Embryonic facial prominence (tissue), 1 donor: ENCODE measurements at regions not wholly inside any gene's neighbourhood (a gene's known extent, or its start where the extent isn't known, plus 50 kb on each side); places are given as distances from the start of the nearest gene placed in this dataset.

Experiments used
- DNase-seq: peaks from one replicate; pipeline ENCODE4 v3.0.0-alpha.2; 2016; ENCODE audit errors: extremely low spot score

DNA sequence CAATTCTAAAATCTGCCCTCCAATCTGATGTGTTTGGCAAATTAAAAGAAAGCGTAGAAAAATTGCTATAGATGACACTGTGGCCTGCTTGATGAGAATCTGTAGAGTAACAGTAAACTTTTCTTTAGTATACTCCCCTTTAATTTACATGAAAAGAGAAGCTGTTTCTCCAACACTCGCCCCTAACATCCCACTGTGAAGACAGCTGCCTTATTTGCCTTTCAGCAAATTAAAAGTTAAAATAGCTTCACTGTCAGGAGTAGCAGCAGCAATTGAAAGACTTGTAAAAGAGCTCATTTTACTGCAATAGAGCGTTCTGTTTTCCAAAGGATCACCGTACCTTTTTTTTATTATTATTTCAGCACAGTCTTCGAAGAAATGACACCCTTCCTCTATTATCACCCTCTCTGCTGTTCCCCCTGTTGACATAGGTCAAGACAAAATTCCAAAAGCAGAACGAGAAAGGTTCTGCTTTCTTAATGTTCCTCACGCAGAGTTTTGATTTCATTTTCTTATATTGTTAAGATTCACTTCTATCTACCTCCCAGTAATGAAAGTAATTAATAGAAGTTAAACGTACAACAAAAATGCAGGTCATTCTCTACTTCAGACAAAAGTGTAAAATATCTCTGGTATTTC, 153.5 kb upstream of the USP15 start:
- DNase-seq, result no peak

- no peak for DNase-seq
Measured at GRCh38 chr12:62113366-62114011, 146.7 kb upstream of the USP15 start.

DNA sequence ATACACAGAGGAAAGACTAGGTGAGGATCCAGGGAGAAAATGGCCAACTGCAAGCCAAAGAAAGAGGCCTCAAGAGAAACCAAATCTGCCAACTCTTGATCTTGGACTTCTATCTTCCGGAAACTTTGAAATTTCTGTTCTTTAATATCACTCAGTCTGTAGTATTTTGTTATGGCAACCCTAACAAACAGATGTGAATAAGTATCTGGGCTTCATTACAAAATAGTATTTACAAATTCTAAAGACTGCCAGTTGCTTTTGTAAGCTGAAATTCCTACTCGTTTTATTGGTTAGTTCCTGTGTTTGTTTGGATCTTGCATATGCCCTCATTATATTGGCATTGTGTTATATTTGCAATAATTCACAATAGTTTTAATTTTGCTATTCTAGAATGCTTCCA, 143.2 kb upstream of the USP15 start:
- no peak for DNase-seq

DNA sequence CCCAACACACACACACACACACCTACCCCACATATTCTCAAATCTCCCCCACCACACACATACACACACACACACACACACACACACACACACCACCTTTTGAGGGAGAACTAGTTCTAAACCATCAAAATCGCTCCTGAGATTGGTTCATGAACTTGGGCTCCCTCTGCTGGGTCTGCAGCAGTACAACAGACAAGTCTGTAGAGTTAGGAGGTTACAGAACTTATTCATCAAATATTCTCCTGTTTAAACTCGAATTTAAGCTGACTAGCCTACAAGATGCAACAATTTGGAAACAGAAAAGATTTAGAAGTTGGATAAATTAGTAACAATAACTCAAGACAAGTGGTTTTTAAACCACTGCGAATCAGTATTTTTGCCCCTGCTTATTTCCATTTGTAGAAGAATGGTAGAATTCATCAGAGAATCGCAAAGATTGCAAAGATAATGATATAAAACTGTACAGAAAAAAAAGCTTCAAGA, 136.4 kb upstream of the USP15 start:
- DNase-seq, result peak; percentile 62

GRCh38 chr12:62127516-62127915, 132.7 kb upstream of the USP15 start:
- no peak for DNase-seq

DNA sequence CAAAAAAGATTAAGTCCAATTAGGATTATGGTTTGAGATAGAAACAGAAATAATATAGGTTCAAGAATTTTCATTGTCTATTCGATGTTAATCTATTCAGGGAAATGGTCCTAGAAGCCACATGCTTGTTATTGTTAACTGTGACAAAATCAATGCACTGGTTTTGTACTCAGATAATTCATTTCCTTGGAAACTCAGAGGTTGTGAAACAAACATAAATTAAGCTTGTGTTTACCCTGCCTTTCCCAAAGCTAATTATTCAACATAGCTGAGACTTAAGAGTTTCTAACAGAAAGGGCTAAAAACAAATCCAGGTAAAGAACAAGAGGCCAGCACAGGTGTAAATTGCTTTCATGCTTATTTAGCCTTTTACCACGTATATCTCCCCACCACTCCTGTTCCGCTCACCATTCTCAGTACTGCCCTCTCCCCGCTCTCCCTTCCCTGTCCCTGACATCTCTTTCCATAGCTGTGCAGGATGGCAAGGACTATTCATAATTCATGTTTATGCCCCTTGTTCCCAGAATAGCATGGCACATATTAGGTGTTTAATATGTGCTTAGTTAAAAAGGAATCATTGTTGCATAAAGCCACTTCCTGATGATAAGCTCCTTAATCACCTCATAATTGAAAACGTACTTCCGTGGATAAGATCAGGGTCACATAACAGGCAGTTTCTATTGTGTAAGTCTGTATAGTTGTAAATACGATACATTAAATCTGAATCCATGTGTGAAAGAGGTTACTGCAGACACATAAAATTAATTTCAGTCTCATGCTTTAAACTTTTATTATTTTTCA, 131.8 kb upstream of the USP15 start:
- DNase-seq, result no peak

DNA sequence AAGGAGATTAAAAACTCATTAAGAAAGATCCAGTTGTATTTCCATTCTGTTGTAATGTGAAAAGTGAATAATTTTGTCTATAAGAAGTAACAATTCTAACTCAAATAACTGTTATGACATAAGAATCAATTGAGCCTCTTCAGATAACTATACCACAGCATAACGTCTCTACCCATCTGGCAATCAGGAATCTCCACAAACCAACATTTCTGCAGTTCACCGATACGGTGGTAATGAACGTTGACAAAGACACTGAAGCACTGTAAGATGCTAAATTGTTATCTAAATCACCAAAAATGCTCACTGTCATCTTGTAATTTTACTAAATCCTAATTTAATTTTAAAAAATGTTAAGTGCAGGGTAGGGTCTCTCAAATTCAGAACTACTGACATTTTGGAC, 130.9 kb upstream of the USP15 start:
- DNase-seq, result no peak

DNA sequence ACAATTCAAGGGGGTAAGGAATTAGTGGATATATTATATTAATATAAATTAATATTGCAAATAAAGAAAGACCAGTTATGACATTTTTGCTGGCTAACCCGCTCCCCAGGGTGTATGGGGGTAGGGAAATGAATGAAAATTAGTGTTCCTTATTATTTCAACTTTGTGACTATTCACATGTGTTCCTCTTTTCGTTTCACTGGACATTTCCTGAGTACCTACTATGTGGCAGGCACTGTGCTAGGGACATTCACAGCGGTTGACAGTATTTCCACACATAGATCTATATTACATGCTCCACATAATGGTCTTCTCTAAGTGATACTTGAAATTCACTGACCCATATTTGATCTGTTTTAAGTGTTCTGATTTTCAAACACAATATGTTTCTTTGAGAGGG, 129.8 kb upstream of the USP15 start:
- no peak for DNase-seq

DNA sequence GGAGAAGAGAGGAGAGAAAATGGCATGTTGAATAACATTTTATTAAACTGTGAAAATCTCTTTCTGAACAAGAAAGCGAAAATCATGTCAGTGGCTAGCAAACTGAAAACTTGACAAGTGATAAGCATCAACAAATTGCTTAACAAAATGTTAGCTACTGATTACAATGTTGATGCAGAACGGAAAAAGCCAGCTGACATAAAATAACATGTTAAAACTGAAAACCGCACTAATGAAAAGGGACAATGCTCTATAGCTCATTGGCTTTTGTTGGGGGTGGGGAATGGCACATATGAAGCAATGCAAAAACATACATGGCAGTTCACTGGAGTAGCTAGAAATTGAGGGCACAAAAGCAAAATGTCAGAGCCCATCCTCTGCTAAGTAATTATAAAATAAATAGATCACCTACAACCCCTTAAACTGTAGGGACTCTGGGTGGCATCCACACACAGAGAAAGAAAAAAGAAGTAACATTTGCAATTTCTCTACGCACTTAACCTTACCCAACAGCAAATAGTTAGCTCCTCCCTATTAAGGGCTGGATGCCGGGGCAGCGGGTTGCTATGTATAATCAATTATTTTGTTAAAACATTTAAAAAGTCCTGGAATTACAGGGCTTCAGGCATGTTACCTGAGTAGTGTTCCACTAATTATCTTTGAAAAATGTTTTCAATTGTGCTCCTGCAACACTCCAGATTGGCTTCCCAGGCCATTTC, 129.2 kb upstream of the USP15 start:
- DNase-seq, result no peak

DNA sequence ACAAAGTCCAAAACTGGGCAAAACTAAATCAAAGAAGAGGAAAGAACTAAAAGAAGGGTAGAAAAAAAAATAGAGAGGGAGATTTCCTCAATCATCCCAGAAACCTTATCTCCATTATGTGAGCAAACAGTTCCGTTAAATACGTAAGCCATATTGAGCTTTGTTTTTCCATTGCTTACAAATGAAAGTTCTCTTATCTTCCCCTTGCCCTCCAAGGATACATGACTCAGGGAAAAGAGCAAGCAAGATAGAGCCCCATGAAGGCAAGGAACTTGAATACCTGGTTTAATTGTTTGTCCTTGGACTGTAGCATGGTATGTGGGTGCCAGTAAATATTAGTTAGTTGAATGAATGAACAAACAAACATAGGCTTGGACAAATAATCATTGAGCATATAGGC, 126.8 kb upstream of the USP15 start:
- no peak for DNase-seq

DNA sequence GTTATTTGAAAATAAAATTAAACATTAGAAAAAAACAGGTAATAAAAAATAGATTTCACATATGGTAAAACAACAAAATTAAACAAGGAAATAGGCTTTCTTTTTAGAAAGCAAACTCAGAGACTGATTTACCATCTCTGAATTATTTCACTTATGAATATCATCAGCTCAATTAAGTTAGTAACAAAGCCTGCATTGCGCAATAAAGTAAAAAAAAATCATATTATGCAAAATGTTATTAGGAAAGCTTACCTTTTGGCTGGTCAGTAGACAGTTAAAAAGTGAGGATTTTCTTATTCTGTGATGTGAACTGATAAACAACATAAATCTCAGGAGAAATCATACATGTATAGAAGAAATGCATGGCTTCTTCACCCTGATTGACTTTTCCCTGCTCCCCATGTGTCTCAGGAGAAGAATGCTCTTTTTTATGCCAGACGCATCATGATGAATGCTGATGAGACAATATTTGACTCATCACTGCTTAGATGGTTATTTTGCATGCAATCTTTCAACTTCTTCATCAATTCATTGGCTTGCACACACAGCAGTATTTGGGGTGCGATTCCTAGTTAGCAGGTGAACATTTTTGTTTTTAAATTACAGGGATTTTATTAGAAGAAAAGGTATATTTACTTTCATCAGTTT, 124.5 kb upstream of the USP15 start:
- no peak for DNase-seq

DNA sequence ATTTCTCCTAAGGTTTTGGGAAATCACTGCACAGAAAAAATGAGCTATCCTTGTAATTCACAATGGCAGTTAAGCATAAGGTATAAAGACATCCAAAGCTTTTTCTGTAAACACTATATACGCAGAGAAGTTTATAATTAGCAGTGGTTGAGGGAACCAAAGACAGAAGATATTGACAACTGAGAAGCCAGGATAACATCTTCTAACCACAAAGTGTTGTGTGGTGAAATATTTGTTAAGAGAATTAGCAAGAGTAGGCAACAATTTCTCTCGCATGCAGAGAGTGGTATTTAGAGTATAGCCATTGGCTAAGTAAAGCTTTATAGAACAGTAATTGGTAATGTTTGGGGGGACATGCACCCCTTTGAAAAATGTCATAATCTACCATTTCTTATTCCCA, 123.7 kb upstream of the USP15 start:
- DNase-seq, result no peak

- DNase-seq, result no peak
Measured at GRCh38 chr12:62138527-62138926, 121.7 kb upstream of the USP15 start.

DNA sequence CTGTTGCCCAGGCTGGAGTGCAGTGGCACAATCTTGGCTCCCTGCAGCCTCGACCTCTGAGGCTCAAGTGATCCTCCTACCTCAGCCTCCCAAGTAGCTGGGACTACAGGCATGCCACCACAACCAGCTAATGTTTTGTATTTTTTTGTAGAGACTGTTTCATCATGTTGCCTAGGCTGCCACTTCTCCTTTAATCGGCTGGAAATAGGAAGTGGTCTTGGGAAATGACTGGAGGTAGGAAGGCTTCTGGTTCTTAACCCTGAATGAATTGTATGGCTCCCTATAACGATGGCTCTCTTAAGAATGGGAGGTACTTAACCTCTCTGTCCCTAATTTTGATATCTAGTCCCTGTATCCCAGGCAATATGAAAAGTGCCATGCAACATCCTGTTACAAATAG, 113.9 kb upstream of the USP15 start:
- DNase-seq, result no peak

GRCh38 chr12:62158013-62158412, 102.2 kb upstream of the USP15 start:
- DNase-seq, result no peak

DNA sequence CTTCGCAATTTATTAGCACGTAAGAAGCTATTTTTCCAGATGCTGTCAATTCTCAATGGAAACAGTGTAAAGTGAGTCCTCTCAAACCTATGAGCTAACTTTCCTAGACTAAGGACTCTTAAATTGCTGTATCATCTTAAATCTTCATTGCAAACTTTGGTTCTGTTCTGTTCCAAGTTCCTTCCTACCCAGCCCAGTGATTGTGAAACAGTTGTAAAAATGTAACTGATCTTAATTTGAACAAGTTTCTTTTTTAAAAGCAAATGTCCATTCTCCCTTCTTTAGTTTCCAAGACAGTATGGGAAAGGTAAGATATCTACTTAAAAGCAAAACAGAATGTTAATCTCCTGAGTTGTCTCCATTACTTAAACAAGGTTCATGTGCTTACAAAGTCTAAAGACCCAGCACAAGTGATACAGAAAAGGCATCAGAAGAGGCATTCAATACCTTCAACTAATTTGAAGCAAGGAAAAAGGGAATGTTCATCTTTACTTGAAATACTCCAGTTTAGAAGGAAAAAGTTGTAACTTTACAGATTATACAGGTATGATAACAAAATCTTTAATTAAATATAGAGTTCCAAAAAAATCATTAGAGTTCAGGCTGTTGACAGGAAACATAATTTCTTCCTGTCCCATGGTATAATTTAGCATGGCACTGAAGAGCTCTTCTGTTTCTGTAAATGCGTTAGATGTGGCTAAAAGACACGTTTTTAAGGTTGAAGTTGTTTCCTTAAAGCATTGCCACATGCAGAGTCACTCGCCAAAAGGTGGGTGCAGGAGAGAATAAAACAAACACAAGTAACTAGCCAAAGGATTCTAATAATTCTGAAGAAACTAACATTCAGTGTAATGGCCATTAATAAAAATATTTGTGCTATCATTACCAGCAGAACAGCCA, 101.5 kb upstream of the USP15 start:
- no peak for DNase-seq

- DNase-seq, result no peak
Measured at GRCh38 chr12:62162214-62162613, 98.0 kb upstream of the USP15 start.

GRCh38 chr12:62163368-62163767, 96.8 kb upstream of the USP15 start:
- DNase-seq, result no peak

- no peak for DNase-seq
Measured at GRCh38 chr12:62164036-62164435, 96.2 kb upstream of the USP15 start.

GRCh38 chr12:62166525-62166924, 93.7 kb upstream of the USP15 start:
- no peak for DNase-seq

DNA sequence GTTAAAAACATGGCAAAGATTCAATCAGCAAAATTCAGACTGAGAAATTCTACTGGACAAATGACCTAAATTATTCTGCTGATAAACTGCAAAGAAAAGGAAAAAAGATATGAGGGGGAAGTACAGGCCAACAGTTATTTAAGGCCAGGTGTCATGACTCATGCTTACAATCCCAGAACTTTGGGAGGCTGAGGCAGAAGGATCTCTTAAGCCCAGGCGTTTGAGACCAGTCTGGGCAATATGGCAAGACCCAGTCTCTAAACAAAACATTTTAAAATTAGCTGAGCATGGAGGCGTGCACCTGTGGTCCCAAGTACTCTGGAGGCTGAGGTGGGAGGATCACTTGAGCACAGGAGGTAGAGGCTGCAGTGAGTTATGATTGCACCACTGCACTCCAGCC, 91.8 kb upstream of the USP15 start:
- DNase-seq, result no peak
